NCI-H2227 (cell line): ENCODE measurements at regions not wholly inside any gene's neighbourhood (a gene's known extent, or its start where the extent isn't known, plus 50 kb on each side); places are given as distances from the start of the nearest gene placed in this dataset.

Source experiments
- DNase-seq: peaks from one replicate; lab custom pipeline; 2025; ENCODE audit not compliant: unreplicated experiment; lab: John Stamatoyannopoulos, UW

GRCh38 chr6:128672023-128672422, 151.6 kb upstream of the PTPRK start:
- peak; percentile 10 for DNase-seq

- DNase-seq, result no peak
These were observed 147.0 kb upstream of the PTPRK start for GRCh38 chr6:128667339-128667858.

- DNase-seq, result no peak
These were observed 146.0 kb upstream of the PTPRK start for GRCh38 chr6:128666405-128666804.

- DNase-seq, result no peak
These were observed 142.8 kb upstream of the PTPRK start for GRCh38 chr6:128663238-128663637.

- DNase-seq, result no peak
These were observed 139.7 kb upstream of the PTPRK start for GRCh38 chr6:128659878-128660622.

- DNase-seq, result no peak
These were observed 138.9 kb upstream of the PTPRK start for GRCh38 chr6:128659276-128659675.

- no peak for DNase-seq
These were observed 136.8 kb upstream of the PTPRK start for GRCh38 chr6:128657181-128657580.

GRCh38 chr6:128655978-128656498, 135.6 kb upstream of the PTPRK start:
- no peak for DNase-seq

GRCh38 chr6:128648022-128648598, 127.7 kb upstream of the PTPRK start:
- DNase-seq, result no peak

GRCh38 chr6:128642132-128642531, 121.7 kb upstream of the PTPRK start:
- no peak for DNase-seq

GRCh38 chr6:128641703-128642102, 121.3 kb upstream of the PTPRK start:
- no peak for DNase-seq

GRCh38 chr6:128638817-128639216, 118.4 kb upstream of the PTPRK start:
- DNase-seq, result no peak

- no peak for DNase-seq
These were observed 114.8 kb upstream of the PTPRK start for GRCh38 chr6:128635219-128635618.

GRCh38 chr6:128632131-128632530, 111.7 kb upstream of the PTPRK start:
- no peak for DNase-seq

- no peak for DNase-seq
These were observed 110.6 kb upstream of the PTPRK start for GRCh38 chr6:128631031-128631430.

GRCh38 chr6:128630213-128630612, 109.8 kb upstream of the PTPRK start:
- DNase-seq, result no peak

GRCh38 chr6:128617285-128617684, 96.9 kb upstream of the PTPRK start:
- DNase-seq, result no peak

GRCh38 chr6:128616342-128616741, 95.9 kb upstream of the PTPRK start:
- no peak for DNase-seq

GRCh38 chr6:128606611-128607010, 86.2 kb upstream of the PTPRK start:
- no peak for DNase-seq

- no peak for DNase-seq
These were observed 85.6 kb upstream of the PTPRK start for GRCh38 chr6:128605961-128606360.

- no peak for DNase-seq
These were observed 80.7 kb upstream of the PTPRK start for GRCh38 chr6:128601060-128601459.

- peak; percentile 12 for DNase-seq
These were observed 80.1 kb upstream of the PTPRK start for GRCh38 chr6:128600397-128600951.
